GM19043 (cell line): ENCODE measurements at regions not wholly inside any gene's neighbourhood (a gene's known extent, or its start where the extent isn't known, plus 50 kb on each side); places are given as distances from the start of the nearest gene placed in this dataset.
"Not testable (repeated sequence)": the region's sequence is repeated elsewhere in the genome, so short reads cannot be mapped to it uniquely, and the experiment has no call there.

Experiments used
- ATAC-seq: cut with Tn5 transposase; IDR thresholded peaks from one replicate; pipeline ENCODE4 v1.9.1; 2021; ENCODE audit warnings: low read depth; ENCODE audit not compliant: unreplicated experiment

DNA sequence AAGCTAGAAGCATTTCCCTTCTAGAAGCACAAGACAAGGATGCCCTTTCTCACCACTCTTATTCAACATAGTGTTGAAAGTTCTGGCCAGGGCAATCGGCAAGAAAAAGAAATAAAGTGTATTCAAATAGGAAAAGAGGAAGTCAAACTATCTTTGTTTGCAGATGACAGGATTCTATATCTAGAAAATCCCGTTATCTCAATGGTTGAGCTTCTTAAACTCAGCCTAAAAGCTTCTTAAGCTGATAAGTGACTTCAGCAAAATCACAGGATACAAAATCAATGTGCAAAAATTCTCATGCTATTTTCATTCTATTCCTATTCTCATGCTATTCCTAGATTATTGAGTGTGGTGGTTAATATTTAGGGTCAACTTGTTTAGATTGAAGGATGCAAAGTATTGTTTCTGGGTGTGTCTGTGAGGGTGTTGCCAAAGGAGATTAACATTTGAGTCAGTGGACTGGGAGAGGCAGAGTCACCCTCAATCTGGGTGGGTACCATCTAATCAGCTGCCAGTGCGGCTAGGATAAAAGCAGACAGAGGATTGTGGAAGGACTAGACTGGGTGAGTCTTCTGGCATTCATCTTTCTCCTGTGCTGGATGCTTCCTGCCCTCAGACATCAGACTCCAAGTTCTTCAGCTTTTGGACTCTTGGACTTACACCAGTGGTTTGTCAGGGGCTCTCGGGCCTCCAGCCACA, 111.9 kb downstream of the LSMEM1 start:
- ATAC-seq, result not testable (repeated sequence)

GRCh38 chr7:112594397-112594796, 113.6 kb downstream of the LSMEM1 start:
- no peak for ATAC-seq

- no peak for ATAC-seq
Observed at GRCh38 chr7:112596260-112596659, 115.5 kb downstream of the LSMEM1 start.

DNA sequence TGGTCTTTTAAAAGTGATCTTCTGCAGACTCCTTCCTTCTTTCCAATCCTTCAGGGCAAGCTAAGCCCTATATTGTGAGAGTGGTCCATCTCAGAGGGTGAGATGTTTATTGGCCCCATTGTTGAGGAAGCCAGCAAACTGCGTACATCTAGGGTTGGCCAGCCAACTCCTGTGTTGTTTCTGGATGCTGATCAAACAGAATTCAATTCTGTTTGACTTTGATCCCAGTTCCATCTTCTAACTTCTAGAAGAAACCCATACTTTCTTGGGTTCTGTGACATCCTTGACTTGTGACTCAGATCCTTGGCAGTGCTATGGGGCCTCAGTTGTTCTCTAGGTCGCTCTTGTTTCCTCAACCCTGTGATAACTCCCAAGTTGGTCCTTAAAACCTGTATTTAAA, 116.2 kb downstream of the LSMEM1 start:
- ATAC-seq, result no peak

DNA sequence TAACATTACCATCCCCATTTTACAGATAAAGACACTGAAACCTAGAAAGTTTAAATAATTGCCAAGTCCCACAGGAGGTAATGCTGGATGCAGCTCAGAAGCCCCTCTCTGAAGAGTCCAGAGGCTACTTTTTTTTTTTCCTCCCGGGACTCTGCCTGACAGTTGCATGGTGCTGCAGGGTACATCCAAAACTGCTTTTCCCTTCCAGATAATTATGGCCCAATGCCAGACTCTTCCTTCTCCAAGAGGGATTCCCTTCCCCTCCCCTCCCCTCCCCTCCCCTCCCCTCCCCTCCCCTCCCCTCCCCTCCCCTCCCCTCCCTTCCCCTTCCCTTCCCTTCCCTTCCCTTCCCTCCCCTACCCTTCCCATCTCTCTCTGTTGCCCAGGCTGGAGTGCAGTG, 122.9 kb downstream of the LSMEM1 start:
- no peak for ATAC-seq

DNA sequence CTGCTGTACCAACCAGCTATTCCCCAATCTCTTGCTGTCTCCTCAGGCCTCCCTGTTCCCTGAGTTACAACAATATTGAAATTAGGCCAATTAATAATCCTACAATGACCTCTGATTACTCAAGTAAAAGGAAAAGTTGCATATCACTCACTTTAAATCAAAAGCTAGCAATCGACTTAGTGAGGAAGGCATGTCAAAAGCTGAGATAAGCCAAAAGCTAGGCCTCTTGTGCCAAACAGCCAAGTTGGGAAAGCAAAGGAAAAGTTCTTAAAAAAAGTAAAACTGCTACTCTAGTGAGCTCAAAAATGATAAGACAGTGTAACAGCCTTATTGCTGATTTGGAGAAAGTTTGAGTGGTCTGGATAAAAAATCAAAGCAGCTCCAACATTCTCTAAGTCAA, 129.8 kb downstream of the LSMEM1 start:
- no peak for ATAC-seq

- ATAC-seq, result no peak
Observed at GRCh38 chr7:112615701-112616100, 134.9 kb downstream of the LSMEM1 start.

GRCh38 chr7:112616295-112616694, 135.5 kb downstream of the LSMEM1 start:
- ATAC-seq, result no peak

GRCh38 chr7:112619343-112619742, 138.6 kb downstream of the LSMEM1 start:
- no peak for ATAC-seq

GRCh38 chr7:112622159-112622715, 141.4 kb downstream of the LSMEM1 start:
- no peak for ATAC-seq

DNA sequence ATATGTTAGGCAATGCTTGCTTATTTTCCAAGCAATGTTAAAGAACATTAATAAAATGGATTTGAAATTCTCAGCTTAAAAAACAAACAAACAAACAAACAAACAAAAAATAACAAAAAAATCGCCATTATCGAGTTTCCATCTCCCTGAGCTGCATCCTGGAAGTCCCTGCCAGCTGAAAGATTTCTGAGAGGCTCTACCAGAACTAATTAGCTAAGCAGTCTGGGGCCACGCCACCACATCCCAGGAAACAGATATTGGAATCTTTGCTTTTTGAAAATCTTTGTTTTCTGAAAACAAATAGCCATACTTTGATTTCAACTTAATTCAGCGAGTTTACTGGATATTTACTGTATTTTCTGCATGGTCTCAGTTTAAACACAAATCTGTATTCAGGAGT, 143.6 kb downstream of the LSMEM1 start:
- no peak for ATAC-seq

DNA sequence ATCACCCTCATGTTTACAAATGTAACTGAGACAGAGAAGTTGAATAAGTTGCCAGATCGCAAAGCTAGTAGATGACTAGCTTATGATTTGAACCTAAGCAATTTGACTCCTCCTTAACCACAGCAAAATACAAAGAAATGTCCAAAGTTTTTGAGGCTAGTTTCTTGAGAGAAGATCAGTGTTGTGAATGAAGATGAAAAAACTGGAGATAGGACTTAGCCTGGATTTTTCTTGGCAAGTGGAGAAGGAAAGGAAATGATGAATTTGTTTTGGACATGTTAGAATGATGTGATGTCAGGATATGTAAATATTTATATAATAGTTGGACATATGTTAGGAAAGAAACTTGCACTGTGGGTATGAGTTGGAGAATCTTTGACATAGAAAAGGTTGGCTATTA, 149.8 kb downstream of the LSMEM1 start:
- no peak for ATAC-seq

- ATAC-seq, result no peak
Observed at GRCh38 chr7:112634107-112634506, 153.3 kb downstream of the LSMEM1 start.

DNA sequence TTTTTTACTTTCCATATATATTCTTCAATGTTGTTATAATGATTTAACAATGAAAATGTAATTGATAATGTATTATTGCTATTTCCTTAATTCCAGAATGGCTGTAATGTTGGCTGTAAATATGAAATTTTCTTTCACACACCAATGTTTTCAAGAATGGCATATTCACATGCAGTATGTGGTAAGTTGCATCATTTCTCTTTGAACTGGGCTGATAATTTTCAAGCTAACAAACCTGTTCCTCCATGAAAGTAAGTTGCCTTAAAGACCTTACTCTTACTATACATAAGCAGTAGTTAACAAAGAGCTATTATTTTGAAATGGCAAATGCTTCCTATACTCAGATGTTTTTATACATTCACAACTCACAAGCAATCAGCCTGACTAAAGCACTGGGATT, 154.5 kb downstream of the TMEM168 start:
- ATAC-seq, result no peak

DNA sequence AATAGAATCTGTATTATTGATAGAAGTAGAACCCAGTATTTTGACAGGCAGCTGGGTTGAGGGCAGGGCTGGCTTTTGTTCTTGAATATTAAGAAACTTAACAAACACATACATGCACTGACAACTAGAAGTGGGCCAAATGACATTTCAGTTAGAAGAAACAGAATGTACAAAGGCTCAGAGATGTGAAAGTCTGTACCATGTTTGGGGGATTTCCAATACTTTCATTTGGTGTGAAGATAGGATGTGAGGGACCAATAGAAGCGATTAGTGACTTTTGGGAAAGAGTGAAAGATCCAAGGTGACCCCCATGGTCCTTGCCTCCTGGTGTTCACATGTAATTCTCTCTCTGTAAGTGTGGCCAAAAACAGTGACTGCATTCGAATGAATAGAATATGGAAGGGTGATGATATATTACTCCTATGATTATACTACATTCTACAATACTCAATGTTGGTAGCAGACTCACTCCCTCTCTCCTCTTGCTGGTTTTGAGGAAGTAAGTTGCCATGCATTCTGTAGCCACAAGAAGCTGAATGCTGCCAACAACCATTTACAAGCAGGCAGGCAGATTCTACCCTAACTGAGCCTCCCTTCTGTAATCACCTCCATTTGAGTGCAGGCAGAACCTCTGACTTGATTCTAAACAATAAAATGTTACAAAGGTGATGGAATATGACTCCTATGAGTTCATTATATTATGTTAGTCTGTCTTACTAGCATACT, 151.4 kb downstream of the TMEM168 start:
- ATAC-seq, result no peak

GRCh38 chr7:112640685-112641084, 149.5 kb downstream of the TMEM168 start:
- no peak for ATAC-seq

DNA sequence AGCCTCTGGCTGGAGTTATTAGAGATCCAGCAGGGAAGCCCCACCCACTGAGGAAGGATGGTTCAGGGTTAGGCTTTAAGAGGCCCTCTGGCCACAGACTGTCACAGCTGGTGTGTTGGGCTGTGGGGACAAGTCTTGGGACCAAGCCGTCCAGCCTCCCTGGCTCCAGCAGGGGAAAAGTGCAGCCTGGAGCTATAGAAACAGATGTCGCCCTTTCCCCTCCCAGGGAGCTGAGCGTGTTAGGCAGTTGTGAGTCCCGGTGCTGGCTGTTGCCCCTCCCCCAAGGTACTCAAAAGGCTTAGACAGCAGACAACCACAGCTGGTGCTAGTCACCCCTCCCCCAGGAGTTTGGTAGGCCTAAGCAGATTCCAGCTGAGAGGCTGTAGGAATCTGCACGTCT, 143.4 kb downstream of the TMEM168 start:
- ATAC-seq, result no peak

GRCh38 chr7:112648781-112649180, 141.4 kb downstream of the TMEM168 start:
- ATAC-seq, result no peak

DNA sequence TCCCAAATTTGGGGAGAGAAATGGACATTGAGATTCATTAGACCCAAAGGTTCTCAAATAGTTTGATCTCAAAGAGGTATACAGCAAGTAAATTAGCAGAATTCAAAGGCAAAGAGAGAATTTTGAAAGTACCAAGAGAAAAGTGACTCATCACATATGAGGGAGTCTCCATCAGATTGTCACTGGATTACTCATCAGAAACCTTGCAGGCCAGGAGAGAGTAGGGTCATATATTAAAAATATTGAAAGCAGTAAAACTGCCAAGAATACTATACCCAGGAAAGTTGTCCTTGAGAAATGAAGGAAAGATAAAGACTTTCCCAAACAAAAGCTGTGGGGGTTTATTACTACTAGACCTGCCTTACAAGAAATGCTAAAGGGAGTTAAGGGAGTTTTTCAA, 140.6 kb downstream of the TMEM168 start:
- ATAC-seq, result no peak

DNA sequence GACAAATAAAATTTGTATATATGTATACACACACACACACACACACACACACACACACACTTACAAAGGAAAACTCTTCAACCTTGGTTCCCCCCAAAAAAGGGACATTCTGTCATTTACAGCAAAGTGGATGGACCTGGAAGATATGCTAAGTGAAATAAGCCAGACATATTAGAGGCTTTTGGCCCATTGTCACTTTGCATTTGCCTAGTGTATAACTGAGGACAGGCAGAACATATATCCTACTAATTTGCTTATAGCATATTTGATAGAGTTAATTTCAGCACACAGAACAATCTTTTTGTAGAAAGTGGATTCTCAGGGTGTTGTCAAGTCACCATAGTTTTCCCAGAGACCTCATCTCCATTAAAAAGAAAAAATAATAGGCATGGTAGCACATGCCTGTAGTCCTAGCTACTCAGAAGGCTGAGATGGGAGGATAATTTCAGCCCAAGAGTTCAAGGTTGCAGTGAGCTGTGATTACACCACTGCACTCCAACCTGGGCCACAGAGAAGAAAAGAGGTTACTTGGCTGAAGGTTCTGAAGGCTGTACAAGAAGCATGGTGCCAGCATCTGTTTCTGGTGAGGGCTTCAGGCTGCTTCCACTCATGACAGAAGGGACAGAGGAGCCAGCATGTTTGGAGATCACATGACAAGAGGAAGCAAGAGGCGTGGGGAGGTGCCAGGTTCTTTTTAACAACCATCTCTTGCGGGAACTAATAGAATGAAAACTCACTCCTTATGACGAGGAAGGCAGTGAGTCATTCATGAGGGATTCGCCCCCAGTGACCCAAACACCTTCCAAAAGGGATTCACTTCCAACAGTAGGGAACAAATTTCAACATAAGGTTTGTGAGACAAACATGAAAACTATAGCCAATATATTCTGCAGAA, 135.6 kb downstream of the TMEM168 start:
- no peak for ATAC-seq

DNA sequence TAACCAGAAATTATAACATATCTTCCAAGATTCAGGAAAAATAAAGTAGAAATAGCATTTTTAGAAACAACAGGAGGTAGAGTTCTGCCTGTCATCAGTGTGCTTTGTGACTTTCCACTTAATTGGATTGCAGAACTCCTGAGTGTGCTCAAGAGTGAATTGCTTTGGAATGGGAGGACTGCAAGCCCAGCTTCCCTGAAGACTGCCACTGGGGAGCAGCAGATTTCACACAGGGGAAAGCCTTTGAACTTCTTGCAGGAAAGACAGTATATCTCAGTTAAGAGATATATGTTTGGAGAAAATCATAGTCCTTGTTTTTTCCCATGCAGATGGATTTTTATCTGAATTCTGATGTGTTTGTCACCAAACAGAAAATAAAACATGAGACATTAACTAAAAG, 124.5 kb downstream of the TMEM168 start:
- no peak for ATAC-seq
